CD4-positive, alpha-beta T cell (primary cell): ENCODE measurements at regions not wholly inside any gene's neighbourhood (a gene's known extent, or its start where the extent isn't known, plus 50 kb on each side); places are given as distances from the start of the nearest gene placed in this dataset.

Experiments
- ATAC-seq: fragments of 200-7000 bp; cut with Tn5 transposase; one replicate; pipeline ENCODE4 v1.10.0; 2022; ENCODE audit warnings: mild to moderate bottlenecking; ENCODE audit not compliant: poor library complexity
- CTCF ChIA-PET: fragments of 350-600 bp; sonication (Branson Sonifier 250); formaldehyde crosslinking; loops from one replicate; lab custom pipeline; 2021; ENCODE audit warnings: antibody characterized with exemption, inconsistent platforms; lab: Charles Lee
- POLR2A ChIA-PET: fragments of 350-600 bp; sonication (Branson Sonifier 250); formaldehyde crosslinking; loops from one replicate; lab custom pipeline; 2021; ENCODE audit warnings: antibody characterized with exemption, inconsistent platforms; lab: Charles Lee
- DNase-seq, 14 experiments: peaks; one replicate each; pipeline ENCODE4 v3.0.0-alpha.2; 2013 to 2020; ENCODE audit warnings: mixed read lengths in 2 of 14
- H3K27ac ChIP-seq, 2 donors: one replicate each; pipeline versions ENCODE4 v1.5.1 to v1.7.0; 2013; ENCODE audit warnings: low read length in 2 of 2, low read depth in 1 of 2, mild to moderate bottlenecking in 1 of 2
- H3K27me3 ChIP-seq, 2 experiments: 1 replicate in 1 of 2; 2 replicates in 1 of 2; pipeline versions ENCODE4 v1.6.1 to v1.7.0; 2013; ENCODE audit warnings: low read length in 2 of 2, control low read depth in 1 of 2, mild to moderate bottlenecking in 1 of 2, moderate library complexity in 1 of 2; ENCODE audit not compliant: insufficient read depth in 2 of 2, control insufficient read depth in 1 of 2
- H3K36me3 ChIP-seq: one replicate; pipeline ENCODE4 v1.6.1; 2013; ENCODE audit warnings: low read length, control low read depth; ENCODE audit not compliant: insufficient read depth
- H3K4me1 ChIP-seq: one replicate; pipeline ENCODE4 v1.6.1; 2013; ENCODE audit warnings: low read length, control low read depth; ENCODE audit not compliant: insufficient read depth
- H3K4me3 ChIP-seq: one replicate; pipeline ENCODE4 v1.5.1; 2013; ENCODE audit warnings: mild to moderate bottlenecking, low read length, moderate library complexity
- H3K9me3 ChIP-seq, 2 experiments: 1 replicate in 1 of 2; 2 replicates in 1 of 2; pipeline versions ENCODE4 v1.6.1 to v1.7.0; 2013; ENCODE audit warnings: low read length in 2 of 2, mild to moderate bottlenecking in 2 of 2, control low read depth in 1 of 2, moderate library complexity in 1 of 2; ENCODE audit not compliant: control insufficient read depth in 1 of 2, insufficient read depth in 1 of 2
- H3K27ac Mint-ChIP-seq: one replicate; pipeline ENCODE4 v1.8.0; 2020; ENCODE audit warnings: mixed read lengths
- H3K27me3 Mint-ChIP-seq: one replicate; pipeline ENCODE4 v1.8.0; 2021; ENCODE audit warnings: mixed read lengths
- H3K36me3 Mint-ChIP-seq: one replicate; pipeline ENCODE4 v1.8.0; 2021; ENCODE audit warnings: low read depth, mixed read lengths
- H3K4me1 Mint-ChIP-seq: one replicate; pipeline ENCODE4 v1.8.0; 2021; ENCODE audit warnings: low read depth, mixed read lengths
- H3K4me3 Mint-ChIP-seq: one replicate; pipeline ENCODE4 v1.8.0; 2020; ENCODE audit warnings: mild to moderate bottlenecking, mixed read lengths
- H3K9me3 Mint-ChIP-seq: one replicate; pipeline ENCODE4 v1.8.0; 2020; ENCODE audit warnings: mixed read lengths
- intact Hi-C, 2 experiments: fragments of 100-400 bp; cut with DNase I in 1 of 2; cut with micrococcal nuclease in 1 of 2; formaldehyde crosslinking; loops; one replicate each; pipeline versions ENCODE4 v1.15.1 to v1.9.0; 2023 to 2025; cut with DNase I, micrococcal nuclease
- TF ChIP-seq, protein P1 (sequence below): fragments of 200-600 bp; IDR thresholded peaks from one replicate; pipeline ENCODE4 v1.8.0; 2022; ENCODE audit warnings: antibody characterized with exemption, mild to moderate bottlenecking

DNA sequence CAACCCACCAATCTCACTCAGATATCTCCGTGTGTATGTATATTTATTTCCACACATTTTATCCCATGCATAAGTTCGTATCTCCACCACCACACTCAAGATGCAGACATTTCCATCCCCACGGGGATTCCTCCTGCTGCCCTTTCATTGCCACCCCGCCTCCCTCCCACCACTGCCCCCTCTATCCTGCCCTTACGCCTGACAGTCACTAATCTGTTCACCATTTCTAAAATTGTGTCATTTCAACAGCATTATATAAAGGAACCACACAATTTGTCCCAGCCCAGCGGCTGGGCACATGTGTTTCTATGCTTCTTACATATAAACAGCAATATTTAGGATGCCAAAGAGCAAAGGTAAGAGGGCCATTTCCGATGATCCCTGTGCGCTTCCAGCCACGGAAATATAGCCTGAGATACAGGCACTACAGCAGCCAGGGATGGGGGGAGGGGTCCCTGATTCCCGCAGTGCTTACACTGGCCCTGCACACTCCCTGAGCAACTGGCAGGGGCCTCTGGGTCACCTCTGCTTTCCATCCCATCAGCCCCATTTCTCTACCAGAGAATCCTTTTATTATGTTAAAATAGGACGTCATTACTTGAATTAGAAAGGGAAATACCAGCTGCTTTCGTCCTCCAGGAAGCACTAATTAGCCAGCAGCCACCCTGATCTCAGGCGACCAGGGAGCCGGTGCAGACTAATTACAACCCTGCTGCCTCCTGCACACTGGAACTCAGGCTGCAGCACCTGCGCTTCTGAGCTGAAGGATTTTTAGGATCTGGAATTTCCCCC is 372.0 kb upstream of the ATP10A start:
- Histone ChIP-seq H3K27me3 (no peaks in the 10 kb centered on the region), H3K27ac (no peak overlapping the region), H3K4me3 (no peak overlapping the region), H3K4me1 (no peaks in the 10 kb centered on the region), H3K36me3 (no peaks in the 10 kb centered on the region), H3K9me3 (peaks cover 0 to 12% of the 10 kb centered on the region in 2 experiments)
- DNase-seq (no peak), ATAC-seq (no peak)
- Mint-ChIP-seq H3K4me3 (no peak overlapping the region), H3K27me3 (no peaks in the 10 kb centered on the region), H3K27ac (no peak overlapping the region), H3K36me3 (no peaks in the 10 kb centered on the region), H3K4me1 (no peaks in the 10 kb centered on the region), H3K9me3 (peaks cover 3% of the 10 kb centered on the region)
- intact Hi-C loops, result no loop called here
- POLR2A ChIA-PET, result no interaction called here
- CTCF ChIA-PET, result no interaction called here
- TF ChIP-seq, protein P1, sequence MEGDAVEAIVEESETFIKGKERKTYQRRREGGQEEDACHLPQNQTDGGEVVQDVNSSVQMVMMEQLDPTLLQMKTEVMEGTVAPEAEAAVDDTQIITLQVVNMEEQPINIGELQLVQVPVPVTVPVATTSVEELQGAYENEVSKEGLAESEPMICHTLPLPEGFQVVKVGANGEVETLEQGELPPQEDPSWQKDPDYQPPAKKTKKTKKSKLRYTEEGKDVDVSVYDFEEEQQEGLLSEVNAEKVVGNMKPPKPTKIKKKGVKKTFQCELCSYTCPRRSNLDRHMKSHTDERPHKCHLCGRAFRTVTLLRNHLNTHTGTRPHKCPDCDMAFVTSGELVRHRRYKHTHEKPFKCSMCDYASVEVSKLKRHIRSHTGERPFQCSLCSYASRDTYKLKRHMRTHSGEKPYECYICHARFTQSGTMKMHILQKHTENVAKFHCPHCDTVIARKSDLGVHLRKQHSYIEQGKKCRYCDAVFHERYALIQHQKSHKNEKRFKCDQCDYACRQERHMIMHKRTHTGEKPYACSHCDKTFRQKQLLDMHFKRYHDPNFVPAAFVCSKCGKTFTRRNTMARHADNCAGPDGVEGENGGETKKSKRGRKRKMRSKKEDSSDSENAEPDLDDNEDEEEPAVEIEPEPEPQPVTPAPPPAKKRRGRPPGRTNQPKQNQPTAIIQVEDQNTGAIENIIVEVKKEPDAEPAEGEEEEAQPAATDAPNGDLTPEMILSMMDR, result no peak

DNA sequence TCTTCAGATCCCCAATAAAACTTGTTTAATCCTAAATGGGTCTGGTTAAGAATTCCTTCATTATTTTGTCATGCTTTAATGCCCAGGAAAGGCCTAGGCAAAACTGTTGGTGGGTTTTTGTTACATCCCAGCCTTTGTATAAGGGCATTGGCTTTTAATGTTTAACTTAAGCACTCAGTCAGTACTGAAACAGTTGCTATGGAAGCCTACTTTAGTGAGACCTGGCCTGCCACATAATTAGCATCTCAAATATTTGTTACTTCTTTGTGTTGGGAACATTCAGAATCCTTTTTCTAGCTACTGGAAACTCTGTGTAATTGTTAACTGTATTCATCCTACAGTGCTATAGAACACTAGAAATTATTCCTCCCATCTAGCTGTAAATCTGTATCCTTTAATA is 369.6 kb upstream of the ATP10A start:
- Mint-ChIP-seq H3K36me3 (no peaks in the 10 kb centered on the region), H3K9me3 (peaks cover 3% of the 10 kb centered on the region), H3K27ac (no peak overlapping the region), H3K4me3 (no peak overlapping the region), H3K27me3 (no peaks in the 10 kb centered on the region), H3K4me1 (no peaks in the 10 kb centered on the region)
- ChIA-PET POLR2A (no interaction called here), CTCF (no interaction called here)
- intact Hi-C loops, result no loop called here
- H3K36me3 ChIP-seq, result no peaks in the 10 kb centered on the region
- no peak for ATAC-seq
- no peak for DNase-seq
- peaks cover 0 to 11% of the 10 kb centered on the region in 2 experiments for H3K9me3 ChIP-seq
- H3K27ac ChIP-seq, result no peak overlapping the region
- TF ChIP-seq, protein P1, result no peak
- no peak overlapping the region for H3K4me3 ChIP-seq
- no peaks in the 10 kb centered on the region for H3K27me3 ChIP-seq
- H3K4me1 ChIP-seq, result no peaks in the 10 kb centered on the region

GRCh38 chr15:26231096-26231495 is 368.0 kb upstream of the ATP10A start:
- H3K4me3 ChIP-seq, result no peak overlapping the region
- no peaks in the 10 kb centered on the region for H3K36me3 Mint-ChIP-seq
- peaks cover 8% of the 10 kb centered on the region for H3K9me3 Mint-ChIP-seq
- POLR2A ChIA-PET, result no interaction called here
- H3K27ac Mint-ChIP-seq, result no peak overlapping the region
- H3K27ac ChIP-seq, result no peak overlapping the region
- H3K27me3 Mint-ChIP-seq, result peaks cover 8% of the 10 kb centered on the region
- H3K27me3 ChIP-seq, result no peaks in the 10 kb centered on the region
- no peak for DNase-seq
- no peaks in the 10 kb centered on the region for H3K36me3 ChIP-seq
- no peaks in the 10 kb centered on the region for H3K4me1 ChIP-seq
- peaks cover 0 to 11% of the 10 kb centered on the region in 2 experiments for H3K9me3 ChIP-seq
- H3K4me1 Mint-ChIP-seq, result no peaks in the 10 kb centered on the region
- no peak for ATAC-seq
- TF ChIP-seq, protein P1, result no peak
- no peak overlapping the region for H3K4me3 Mint-ChIP-seq
- intact Hi-C loops, result no loop called here
- CTCF ChIA-PET, result no interaction called here
